GM12872 (cell line): ENCODE measurements at regions not wholly inside any gene's neighbourhood (a gene's known extent, or its start where the extent isn't known, plus 50 kb on each side); places are given as distances from the start of the nearest gene placed in this dataset.

Source experiments
- CTCF ChIP-seq: IDR thresholded peaks from 3 replicates; pipeline ENCODE4 v1.5.1; 2011; ENCODE audit warnings: low read depth, mild to moderate bottlenecking, low read length, moderate library complexity; ENCODE audit not compliant: insufficient read depth

DNA sequence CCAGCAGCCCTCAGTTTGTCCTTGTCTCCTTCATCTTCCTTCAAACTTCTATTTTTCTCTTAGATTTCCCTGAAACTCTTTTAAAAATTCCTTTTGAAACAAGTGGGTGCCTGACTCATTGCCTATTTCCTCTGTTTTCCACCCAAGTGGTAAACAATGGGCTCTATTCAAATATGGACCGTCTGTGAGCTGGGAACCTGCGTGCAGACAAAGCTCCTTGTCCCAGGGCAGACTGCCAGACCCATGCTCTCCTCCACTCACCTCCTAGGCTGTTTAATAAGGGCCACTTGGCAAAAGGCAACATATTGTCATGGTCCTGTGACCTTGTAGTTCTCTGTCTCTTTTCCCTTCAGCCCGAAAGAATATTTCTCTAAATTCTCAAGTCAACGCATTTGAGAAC is 332.7 kb upstream of the THBS1 start:
- no peak for TF ChIP-seq CTCF

GRCh38 chr15:39250001-39250400 is 330.9 kb upstream of the THBS1 start:
- TF ChIP-seq CTCF: no peak

DNA sequence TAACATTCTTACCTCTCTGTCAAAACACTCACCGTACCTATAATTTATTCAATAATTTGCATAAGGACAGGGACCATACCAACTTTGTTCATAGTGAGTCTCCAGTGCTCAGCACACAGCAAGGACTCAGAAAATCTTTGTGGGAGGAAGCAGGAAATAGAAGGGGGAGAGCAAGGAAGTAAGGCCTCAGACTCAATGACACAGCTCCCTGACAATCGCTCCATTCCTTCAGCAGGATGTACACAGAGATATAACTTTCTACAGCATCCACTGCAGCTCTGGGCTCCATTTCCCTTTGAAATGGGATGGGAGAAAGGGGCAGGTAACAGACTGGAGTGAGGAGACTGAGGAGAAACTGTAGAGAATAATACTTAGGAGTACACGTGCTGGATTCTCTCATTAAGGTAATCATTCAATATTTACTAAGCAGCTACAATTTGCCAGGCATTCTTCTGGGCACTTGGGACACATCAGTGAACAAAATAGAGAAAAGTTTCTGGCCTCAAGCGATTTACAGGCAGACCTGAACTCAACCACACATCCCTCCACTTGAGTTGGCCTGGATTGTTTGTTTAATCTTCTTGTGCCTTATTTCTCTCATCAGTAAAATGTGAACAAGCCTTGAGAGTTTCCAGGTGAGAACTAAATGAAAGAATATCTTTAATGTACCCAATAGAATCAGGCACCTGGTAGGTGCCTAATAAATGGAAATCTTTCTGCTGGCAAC is 330.3 kb upstream of the THBS1 start:
- TF ChIP-seq CTCF: no peak

GRCh38 chr15:39251413-39252133 is 329.3 kb upstream of the THBS1 start:
- TF ChIP-seq CTCF: no peak

GRCh38 chr15:39252134-39252470 is 328.8 kb upstream of the THBS1 start:
- TF ChIP-seq CTCF: no peak

- TF ChIP-seq CTCF: no peak
These were observed 327.3 kb upstream of the THBS1 start for GRCh38 chr15:39253552-39253951.

DNA sequence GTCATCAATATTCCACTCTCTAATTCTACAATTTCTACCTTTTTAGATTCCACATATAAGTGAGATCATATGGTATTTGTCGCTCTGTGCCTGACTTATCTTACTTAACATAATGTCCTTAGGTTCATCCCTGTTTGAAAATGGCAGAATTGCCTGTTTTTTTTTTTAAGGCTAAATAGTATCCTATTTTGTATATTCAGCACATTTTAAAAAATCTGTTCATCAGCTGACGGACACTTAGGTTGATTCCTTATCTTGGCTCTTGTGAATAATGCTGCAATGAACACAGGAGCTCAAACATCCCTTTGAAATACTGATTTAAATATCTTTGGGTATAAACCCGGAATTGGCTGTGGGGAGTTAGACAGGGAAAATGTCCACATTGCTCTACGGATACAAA is 326.7 kb upstream of the THBS1 start:
- no peak for TF ChIP-seq CTCF
